ENCODE measurements at regions not wholly inside any gene's neighbourhood (a gene's known extent, or its start where the extent isn't known, plus 50 kb on each side); places are given as distances from the start of the nearest gene placed in this dataset.

DNA sequence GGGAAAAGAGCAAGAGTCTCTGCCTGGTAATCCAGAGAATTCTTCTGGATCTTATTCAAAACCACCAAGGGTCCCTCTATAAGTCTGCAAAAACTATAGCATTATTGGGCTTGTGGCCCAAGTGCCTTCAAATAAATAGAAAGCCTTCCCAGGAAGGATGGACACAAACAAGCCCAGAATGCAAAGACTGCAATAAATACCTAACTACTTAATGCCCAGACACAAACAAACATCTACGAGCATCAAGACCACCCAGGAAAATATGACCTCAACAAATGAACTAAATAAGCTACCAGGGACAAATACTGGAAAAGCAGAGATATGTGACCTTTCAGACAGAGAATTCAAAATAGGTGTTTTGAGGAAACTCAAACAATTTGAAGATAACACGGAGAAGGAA lies 355.8 kb upstream of the GRAMD2B start:
- TF ChIP-seq YY1 (IDR thresholded peaks at IDR 0.05; ENCODE audit: insufficient read depth, insufficient read length) (no peak), SUZ12 (IDR thresholded peaks at IDR 0.05; ENCODE audit: extremely low read depth, insufficient read depth, insufficient read length) (no peak), ZNF274 (IDR thresholded peaks at IDR 0.05; ENCODE audit: low read depth, low read length) (no peak)
